DOHH2 (cell line): ENCODE measurements at regions not wholly inside any gene's neighbourhood (a gene's known extent, or its start where the extent isn't known, plus 50 kb on each side); places are given as distances from the start of the nearest gene placed in this dataset.

Experiments
- H3F3A ChIP-seq: fragments of 200-600 bp; sonication (generic), shearing (Covaris generic); 2 replicates; pipeline ENCODE4 v1.6.0; 2016; ENCODE audit warnings: antibody characterized with exemption, mild to moderate bottlenecking; ENCODE audit not compliant: control insufficient read depth, insufficient read depth
- H3K27ac ChIP-seq: fragments of 200-600 bp; sonication (generic); 2 replicates; pipeline ENCODE4 v1.5.1; 2014; ENCODE audit warnings: low read depth, mild to moderate bottlenecking, low read length, moderate library complexity
- H3K27me3 ChIP-seq: fragments of 200-600 bp; sonication (generic); 2 replicates; pipeline ENCODE4 v1.6.1; 2014; ENCODE audit warnings: mild to moderate bottlenecking, low read length, mixed read lengths; ENCODE audit not compliant: control insufficient read depth
- H3K36me3 ChIP-seq: fragments of 200-600 bp; sonication (generic); 2 replicates; pipeline ENCODE4 v1.6.1; 2014; ENCODE audit warnings: mild to moderate bottlenecking, low read length, moderate library complexity, mixed read lengths; ENCODE audit not compliant: control insufficient read depth
- H3K4me1 ChIP-seq: fragments of 200-600 bp; sonication (generic); 2 replicates; pipeline ENCODE4 v1.6.1; 2014; ENCODE audit warnings: mild to moderate bottlenecking, low read length, mixed read lengths; ENCODE audit not compliant: control insufficient read depth
- H3K4me2 ChIP-seq: fragments of 200-600 bp; sonication (generic); 2 replicates; pipeline ENCODE4 v1.6.0; 2014; ENCODE audit warnings: mild to moderate bottlenecking, low read length, moderate library complexity
- H3K4me3 ChIP-seq: fragments of 200-600 bp; sonication (generic); 2 replicates; pipeline ENCODE4 v1.5.1; 2014; ENCODE audit warnings: mild to moderate bottlenecking, low read length, mixed read lengths
- H3K79me2 ChIP-seq: fragments of 200-600 bp; sonication (generic); 2 replicates; pipeline ENCODE4 v1.6.1; 2014; ENCODE audit warnings: mild to moderate bottlenecking, low read length, mixed read lengths; ENCODE audit not compliant: control insufficient read depth
- H3K9me2 ChIP-seq: fragments of 200-600 bp; sonication (generic); replicated peaks from 2 replicates; pipeline ENCODE4 v1.6.1; 2014; ENCODE audit warnings: mild to moderate bottlenecking, low read length, mixed read lengths; ENCODE audit not compliant: control insufficient read depth
- H3K9me3 ChIP-seq: fragments of 200-600 bp; sonication (generic); 2 replicates; pipeline ENCODE4 v1.6.1; 2014; ENCODE audit warnings: antibody characterized with exemption, low read length, mixed read lengths; ENCODE audit not compliant: control insufficient read depth, insufficient read depth
- H4K20me1 ChIP-seq: fragments of 200-600 bp; sonication (generic); 2 replicates; pipeline ENCODE4 v1.6.0; 2014; ENCODE audit warnings: low read depth, mild to moderate bottlenecking, antibody characterized with exemption, low read length, moderate library complexity; ENCODE audit not compliant: control insufficient read depth, insufficient read depth
- CTCF ChIP-seq: fragments of 200-600 bp; sonication (generic); IDR thresholded peaks from one replicate; pipeline ENCODE4 v1.5.1; 2014; ENCODE audit warnings: antibody characterized with exemption, mild to moderate bottlenecking, low read depth, low read length; ENCODE audit not compliant: poor library complexity, severe bottlenecking
- EZH2phosphoT487 ChIP-seq: fragments of 200-600 bp; sonication (generic); IDR thresholded peaks from 2 replicates; pipeline ENCODE4 v1.6.1; 2017; ENCODE audit warnings: borderline replicate concordance, mild to moderate bottlenecking, antibody characterized with exemption, low read length, moderate library complexity, mixed read lengths

- H3K4me1 ChIP-seq, result no peaks in the 10 kb centered on the region
- no peaks in the 10 kb centered on the region for H3F3A ChIP-seq
- no peak overlapping the region for H3K4me3 ChIP-seq
- H3K9me2 ChIP-seq, result no peaks in the 10 kb centered on the region
- H3K79me2 ChIP-seq, result no peaks in the 10 kb centered on the region
- H4K20me1 ChIP-seq, result no peaks in the 10 kb centered on the region
- no peaks in the 10 kb centered on the region for H3K9me3 ChIP-seq
- TF ChIP-seq CTCF (no peak), EZH2phosphoT487 (no peak)
- no peak overlapping the region for H3K4me2 ChIP-seq
- no peaks in the 10 kb centered on the region for H3K27me3 ChIP-seq
- H3K36me3 ChIP-seq, result no peaks in the 10 kb centered on the region
- H3K27ac ChIP-seq, result no peak overlapping the region
Measured at GRCh38 chr3:168398371-168399025, 302.8 kb upstream of the GOLIM4 start.

- TF ChIP-seq CTCF (no peak), EZH2phosphoT487 (no peak)
- H3K27me3 ChIP-seq, result no peaks in the 10 kb centered on the region
- H3F3A ChIP-seq, result no peaks in the 10 kb centered on the region
Measured at GRCh38 chr3:168396861-168397260, 301.1 kb upstream of the GOLIM4 start.

GRCh38 chr3:168395551-168395950, 299.8 kb upstream of the GOLIM4 start:
- Histone ChIP-seq H3K36me3 (no peaks in the 10 kb centered on the region), H3K4me3 (no peak overlapping the region), H4K20me1 (no peaks in the 10 kb centered on the region), H3K79me2 (no peaks in the 10 kb centered on the region), H3K4me1 (no peaks in the 10 kb centered on the region), H3K9me3 (no peaks in the 10 kb centered on the region), H3K27ac (no peak overlapping the region), H3K9me2 (no peaks in the 10 kb centered on the region), H3K4me2 (no peak overlapping the region), H3F3A (no peaks in the 10 kb centered on the region), H3K27me3 (no peaks in the 10 kb centered on the region)
- TF ChIP-seq EZH2phosphoT487 (no peak), CTCF (no peak)

More at GRCh38 chr3:168396861-168397260, 301.1 kb upstream of the GOLIM4 start:
- no peaks in the 10 kb centered on the region for H3K79me2 ChIP-seq
- H4K20me1 ChIP-seq, result no peaks in the 10 kb centered on the region
- no peak overlapping the region for H3K4me2 ChIP-seq
- no peak overlapping the region for H3K4me3 ChIP-seq
- H3K4me1 ChIP-seq, result no peaks in the 10 kb centered on the region
- H3K36me3 ChIP-seq, result no peaks in the 10 kb centered on the region
- no peaks in the 10 kb centered on the region for H3K9me2 ChIP-seq
- no peaks in the 10 kb centered on the region for H3K9me3 ChIP-seq
- H3K27ac ChIP-seq, result no peak overlapping the region
